ENCODE measurements at regions not wholly inside any gene's neighbourhood (a gene's known extent, or its start where the extent isn't known, plus 50 kb on each side); places are given as distances from the start of the nearest gene placed in this dataset.

- TF ChIP-seq CTCF (IDR thresholded peaks at IDR 0.05; ENCODE audit: low read length, missing control alignments): no peak
- no peak overlapping the region for H3K4me3 ChIP-seq (replicated peaks; ENCODE audit: low read depth, low read length)
- DNase-seq (ENCODE audit: low read depth): no peak
Observed at GRCh38 chr7:52700349-52700748, 335.1 kb upstream of the POM121L12 start.

GRCh38 chr7:52695973-52696595, 339.3 kb upstream of the POM121L12 start:
- no peak for DNase-seq (ENCODE audit: low read depth)
- no peak overlapping the region for H3K4me3 ChIP-seq (replicated peaks; ENCODE audit: low read depth, low read length)
- no peak for TF ChIP-seq CTCF (IDR thresholded peaks at IDR 0.05; ENCODE audit: low read length, missing control alignments)

- no peak for TF ChIP-seq CTCF (IDR thresholded peaks at IDR 0.05; ENCODE audit: low read length, missing control alignments)
- no peak overlapping the region for H3K4me3 ChIP-seq (replicated peaks; ENCODE audit: low read depth, low read length)
- DNase-seq (ENCODE audit: low read depth): no peak
Observed at GRCh38 chr7:52691257-52691656, 344.2 kb upstream of the POM121L12 start.

GRCh38 chr7:52689912-52690311, 345.5 kb upstream of the POM121L12 start:
- H3K4me3 ChIP-seq (replicated peaks; ENCODE audit: low read depth, low read length): no peak overlapping the region
- DNase-seq (ENCODE audit: low read depth): no peak
- no peak for TF ChIP-seq CTCF (IDR thresholded peaks at IDR 0.05; ENCODE audit: low read length, missing control alignments)

- TF ChIP-seq CTCF (IDR thresholded peaks at IDR 0.05; ENCODE audit: low read length, missing control alignments): no peak
Observed at GRCh38 chr7:52685333-52685732, 350.1 kb upstream of the POM121L12 start.

GRCh38 chr7:52684388-52684787, 351.0 kb upstream of the POM121L12 start:
- TF ChIP-seq CTCF (IDR thresholded peaks at IDR 0.05; ENCODE audit: low read length, missing control alignments): no peak
- no peak overlapping the region for H3K4me3 ChIP-seq (replicated peaks; ENCODE audit: low read depth, low read length)
- DNase-seq (ENCODE audit: low read depth): no peak

More at GRCh38 chr7:52685333-52685732, 350.1 kb upstream of the POM121L12 start:
- no peak overlapping the region for H3K4me3 ChIP-seq (replicated peaks; ENCODE audit: low read depth, low read length)
- DNase-seq (ENCODE audit: low read depth): no peak

- DNase-seq (ENCODE audit: low read depth): no peak
- no peak for TF ChIP-seq CTCF (IDR thresholded peaks at IDR 0.05; ENCODE audit: low read length, missing control alignments)
- H3K4me3 ChIP-seq (replicated peaks; ENCODE audit: low read depth, low read length): no peak overlapping the region
Observed at GRCh38 chr7:52682993-52683392, 352.4 kb upstream of the POM121L12 start.
